ENCODE measurements at regions not wholly inside any gene's neighbourhood (a gene's known extent, or its start where the extent isn't known, plus 50 kb on each side); places are given as distances from the start of the nearest gene placed in this dataset.
"Not testable (repeated sequence)": the region's sequence is repeated elsewhere in the genome, so short reads cannot be mapped to it uniquely, and the experiment has no call there.

DNA sequence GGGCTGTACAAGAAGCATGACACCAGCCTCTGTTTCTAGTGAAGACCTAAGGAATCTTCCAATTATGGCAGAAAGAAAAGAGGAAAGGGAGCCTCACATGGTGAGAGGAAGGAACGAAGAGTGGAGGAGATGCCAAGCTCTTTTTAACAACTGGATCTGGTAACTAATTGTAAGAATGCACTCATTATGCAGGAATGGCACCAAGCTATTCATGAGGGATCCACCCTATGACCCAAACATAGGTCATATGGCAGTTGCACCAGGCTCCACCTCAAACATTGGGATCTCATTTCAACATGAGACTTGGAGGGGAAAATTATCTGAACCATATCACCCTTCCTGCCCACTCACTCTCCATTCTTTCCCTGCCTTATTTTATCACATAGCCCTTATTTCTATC lies 496.0 kb upstream of the SPTLC3 start:
- Histone ChIP-seq H3K27ac (ENCODE audit: low read length) (no peak overlapping the region), H3K9ac (ENCODE audit: low read length) (no peak overlapping the region), H3K79me2 (ENCODE audit: low read length) (no peaks in the 10 kb centered on the region), H3K9me3 (ENCODE audit: low read length) (no peaks in the 10 kb centered on the region), H3K4me2 (ENCODE audit: low read depth, low read length, poor library complexity, severe bottlenecking) (no peak overlapping the region), H4K20me1 (ENCODE audit: insufficient read depth, low read depth, low read length) (no peaks in the 10 kb centered on the region), H3K9me2 (replicated peaks; ENCODE audit: insufficient read depth, low read length) (no peaks in the 10 kb centered on the region), H3K27me3 (ENCODE audit: low read length) (no peaks in the 10 kb centered on the region), H3K4me1 (ENCODE audit: low read length) (peaks cover 11% of the 10 kb centered on the region), H3K36me3 (ENCODE audit: insufficient read depth, low read length) (no peaks in the 10 kb centered on the region), H3K4me3 (ENCODE audit: low read length) (no peak overlapping the region), H2AFZ (ENCODE audit: low read length) (no peak overlapping the region)
- DNase-seq: no peak

DNA sequence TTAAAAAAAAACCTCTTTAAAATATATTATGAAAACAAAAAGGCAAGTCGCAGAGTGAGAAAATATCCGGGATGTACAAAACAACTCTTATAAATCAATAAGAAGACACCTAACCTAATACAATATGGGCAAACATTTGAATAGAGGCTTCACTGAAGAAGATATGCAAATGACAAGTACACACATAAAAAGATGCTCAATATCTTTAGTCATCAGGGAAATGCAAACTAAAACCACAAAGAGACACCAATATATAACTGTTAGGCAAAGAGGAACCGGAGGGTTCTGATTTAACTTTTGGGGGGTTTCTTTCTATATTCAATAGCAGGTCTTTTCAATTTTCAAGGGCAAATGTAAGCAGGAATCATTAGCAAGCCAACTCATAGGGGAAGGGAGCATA lies 480.7 kb upstream of the SPTLC3 start:
- no peaks in the 10 kb centered on the region for H4K20me1 ChIP-seq (ENCODE audit: insufficient read depth, low read depth, low read length)
- DNase-seq: peak; percentile 55
- no peaks in the 10 kb centered on the region for H3K79me2 ChIP-seq (ENCODE audit: low read length)
- H3K4me1 ChIP-seq (ENCODE audit: low read length): peaks cover 49% of the 10 kb centered on the region
- H3K36me3 ChIP-seq (ENCODE audit: insufficient read depth, low read length): no peaks in the 10 kb centered on the region
- H3K4me3 ChIP-seq (ENCODE audit: low read length): peak overlapping the region; percentile 41; the same call in 1 of the 2 replicates
- peak overlapping the region; percentile 92 for H3K27ac ChIP-seq (ENCODE audit: low read length)
- peak overlapping the region; percentile 41 for H3K4me2 ChIP-seq (ENCODE audit: low read depth, low read length, poor library complexity, severe bottlenecking)
- H3K27me3 ChIP-seq (ENCODE audit: low read length): no peaks in the 10 kb centered on the region
- peak overlapping the region; percentile 52; the same call in 1 of the 2 replicates for H3K9ac ChIP-seq (ENCODE audit: low read length)
- H3K9me3 ChIP-seq (ENCODE audit: low read length): peaks cover 9% of the 10 kb centered on the region
- H3K9me2 ChIP-seq (replicated peaks; ENCODE audit: insufficient read depth, low read length): no peaks in the 10 kb centered on the region
- H2AFZ ChIP-seq (ENCODE audit: low read length): no peak overlapping the region

DNA sequence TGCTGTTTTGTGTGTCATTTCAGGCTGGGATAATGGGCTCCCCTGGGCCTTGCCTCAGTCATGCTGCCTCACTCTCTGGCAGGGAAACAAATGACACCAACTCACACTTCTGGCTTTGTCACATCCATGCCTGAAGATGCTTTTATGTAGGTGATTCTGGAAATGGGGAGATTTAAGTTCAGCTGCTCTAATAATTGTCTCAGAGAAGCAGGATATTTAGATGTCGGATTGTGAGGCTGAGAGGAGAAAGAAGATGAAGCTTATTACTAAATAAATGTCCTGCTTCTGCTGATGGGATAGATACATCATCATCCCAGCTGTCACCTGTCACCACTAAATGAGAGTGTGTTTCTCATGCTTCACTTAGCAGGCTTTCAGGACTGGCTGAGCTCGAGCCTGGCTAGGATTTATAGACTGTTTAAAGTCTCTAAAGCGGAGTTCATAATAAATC lies 480.2 kb upstream of the SPTLC3 start:
- Histone ChIP-seq H3K4me3 (ENCODE audit: low read length) (peak overlapping the region; percentile 41), H3K9me3 (ENCODE audit: low read length) (peaks cover 8% of the 10 kb centered on the region), H3K9me2 (replicated peaks; ENCODE audit: insufficient read depth, low read length) (no peaks in the 10 kb centered on the region), H2AFZ (ENCODE audit: low read length) (no peak overlapping the region), H3K36me3 (ENCODE audit: insufficient read depth, low read length) (no peaks in the 10 kb centered on the region), H3K9ac (ENCODE audit: low read length) (peak overlapping the region; percentile 52), H3K27me3 (ENCODE audit: low read length) (no peaks in the 10 kb centered on the region), H3K4me2 (ENCODE audit: low read depth, low read length, poor library complexity, severe bottlenecking) (peak overlapping the region; percentile 41), H3K4me1 (ENCODE audit: low read length) (peaks cover 53% of the 10 kb centered on the region), H3K79me2 (ENCODE audit: low read length) (no peaks in the 10 kb centered on the region), H4K20me1 (ENCODE audit: insufficient read depth, low read depth, low read length) (no peaks in the 10 kb centered on the region), H3K27ac (ENCODE audit: low read length) (peak overlapping the region; percentile 92)
- DNase-seq: peak; percentile 55

DNA sequence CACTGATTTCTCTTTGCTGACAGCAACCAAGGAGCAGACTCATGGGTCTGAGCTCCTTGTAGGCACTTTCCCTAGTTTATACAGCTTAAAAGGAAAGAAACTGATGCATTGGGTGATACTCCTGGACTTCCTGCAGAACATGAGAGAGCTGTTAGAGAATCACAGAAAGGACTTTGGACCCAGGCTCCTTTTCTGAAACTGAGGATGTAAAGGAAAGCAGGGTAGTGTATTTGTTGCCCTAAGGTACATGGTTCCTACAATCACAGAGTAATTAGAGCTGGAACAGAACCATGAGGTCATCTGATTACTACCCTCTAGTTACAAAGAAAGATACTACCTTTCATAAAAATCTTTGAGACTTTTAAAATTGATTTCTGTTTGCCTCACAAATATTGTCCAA lies 477.1 kb upstream of the SPTLC3 start:
- Histone ChIP-seq H3K9me2 (replicated peaks; ENCODE audit: insufficient read depth, low read length) (no peaks in the 10 kb centered on the region), H3K79me2 (ENCODE audit: low read length) (no peaks in the 10 kb centered on the region), H3K4me3 (ENCODE audit: low read length) (no peak overlapping the region), H3K27me3 (ENCODE audit: low read length) (no peaks in the 10 kb centered on the region), H2AFZ (ENCODE audit: low read length) (no peak overlapping the region), H3K9me3 (ENCODE audit: low read length) (peaks cover 16% of the 10 kb centered on the region), H3K36me3 (ENCODE audit: insufficient read depth, low read length) (no peaks in the 10 kb centered on the region), H3K27ac (ENCODE audit: low read length) (no peak overlapping the region), H3K9ac (ENCODE audit: low read length) (no peak overlapping the region), H4K20me1 (ENCODE audit: insufficient read depth, low read depth, low read length) (no peaks in the 10 kb centered on the region), H3K4me2 (ENCODE audit: low read depth, low read length, poor library complexity, severe bottlenecking) (no peak overlapping the region), H3K4me1 (ENCODE audit: low read length) (peaks cover 48% of the 10 kb centered on the region)
- DNase-seq: no peak

DNA sequence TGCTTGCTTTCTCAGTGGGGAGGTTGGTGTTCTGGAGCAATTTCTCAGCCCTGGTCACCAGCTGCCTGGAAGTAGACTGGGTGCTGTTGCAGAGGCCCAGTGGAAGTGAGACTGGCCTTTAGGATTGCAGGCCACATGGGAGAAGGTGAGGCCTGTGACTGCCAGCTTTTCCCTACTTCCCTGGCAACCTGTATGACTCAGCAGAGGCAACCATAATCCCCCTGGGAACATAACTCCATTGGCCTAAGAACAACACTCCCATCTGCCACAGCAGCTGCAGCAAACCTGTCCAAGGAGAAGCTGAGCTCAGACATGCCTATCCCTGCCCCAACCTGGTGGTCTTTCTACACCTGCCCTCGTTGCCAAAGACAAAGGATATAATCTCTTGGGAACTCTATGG lies 473.5 kb upstream of the SPTLC3 start:
- no peak overlapping the region for H2AFZ ChIP-seq (ENCODE audit: low read length)
- no peaks in the 10 kb centered on the region for H3K9me2 ChIP-seq (replicated peaks; ENCODE audit: insufficient read depth, low read length)
- H3K9me3 ChIP-seq (ENCODE audit: low read length): peaks cover 19% of the 10 kb centered on the region
- H3K27me3 ChIP-seq (ENCODE audit: low read length): no peaks in the 10 kb centered on the region
- no peaks in the 10 kb centered on the region for H3K79me2 ChIP-seq (ENCODE audit: low read length)
- H3K4me2 ChIP-seq (ENCODE audit: low read depth, low read length, poor library complexity, severe bottlenecking): no peak overlapping the region
- no peak overlapping the region for H3K27ac ChIP-seq (ENCODE audit: low read length)
- H3K4me3 ChIP-seq (ENCODE audit: low read length): no peak overlapping the region
- no peaks in the 10 kb centered on the region for H3K36me3 ChIP-seq (ENCODE audit: insufficient read depth, low read length)
- H3K9ac ChIP-seq (ENCODE audit: low read length): no peak overlapping the region
- no peak for DNase-seq
- no peaks in the 10 kb centered on the region for H4K20me1 ChIP-seq (ENCODE audit: insufficient read depth, low read depth, low read length)
- peaks cover 12% of the 10 kb centered on the region for H3K4me1 ChIP-seq (ENCODE audit: low read length)

DNA sequence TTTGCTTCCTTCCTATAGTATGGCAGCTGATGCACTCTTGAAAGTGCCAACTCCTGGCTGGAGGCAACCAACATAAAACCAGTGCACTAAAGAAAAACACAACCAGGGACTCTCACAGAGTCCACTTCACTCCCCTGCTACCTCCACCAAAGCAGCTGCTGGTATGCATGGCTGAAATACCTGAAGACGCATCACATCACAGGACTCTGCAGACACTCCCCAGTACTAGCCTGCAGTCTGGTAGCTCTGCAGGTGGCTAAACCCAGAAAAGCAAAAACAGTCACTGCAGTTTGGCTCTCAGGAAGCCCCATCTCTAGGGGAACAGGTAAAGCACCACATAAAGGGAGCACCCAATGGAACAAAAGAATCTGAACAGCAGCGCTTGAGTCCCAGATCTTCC lies 473.0 kb upstream of the SPTLC3 start:
- Histone ChIP-seq H3K36me3 (ENCODE audit: insufficient read depth, low read length) (no peaks in the 10 kb centered on the region), H3K4me3 (ENCODE audit: low read length) (no peak overlapping the region), H3K4me2 (ENCODE audit: low read depth, low read length, poor library complexity, severe bottlenecking) (no peak overlapping the region), H3K27me3 (ENCODE audit: low read length) (no peaks in the 10 kb centered on the region), H3K9me2 (replicated peaks; ENCODE audit: insufficient read depth, low read length) (no peaks in the 10 kb centered on the region), H4K20me1 (ENCODE audit: insufficient read depth, low read depth, low read length) (no peaks in the 10 kb centered on the region), H3K4me1 (ENCODE audit: low read length) (peaks cover 10% of the 10 kb centered on the region), H2AFZ (ENCODE audit: low read length) (no peak overlapping the region), H3K79me2 (ENCODE audit: low read length) (no peaks in the 10 kb centered on the region), H3K27ac (ENCODE audit: low read length) (no peak overlapping the region), H3K9ac (ENCODE audit: low read length) (no peak overlapping the region), H3K9me3 (ENCODE audit: low read length) (peaks cover 19% of the 10 kb centered on the region)
- DNase-seq: no peak

DNA sequence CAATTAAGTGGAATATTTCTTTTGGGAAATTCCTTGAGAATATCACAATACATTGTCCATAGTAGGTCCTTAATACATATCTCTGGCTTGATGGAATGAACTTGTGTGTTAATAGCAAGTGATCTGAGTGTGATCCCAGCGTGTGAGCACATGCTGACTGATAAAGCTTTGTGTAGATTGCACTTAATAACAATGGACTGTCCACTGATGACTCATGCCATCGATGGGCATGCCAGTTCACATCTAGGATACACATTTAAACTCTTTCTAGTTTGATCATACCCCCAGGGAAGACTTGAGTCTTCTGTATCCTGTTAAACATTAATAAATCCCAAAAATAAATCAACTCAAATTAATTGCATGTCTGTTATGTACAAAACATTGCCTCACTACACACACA lies 454.3 kb upstream of the SPTLC3 start:
- no peak for DNase-seq
- H3K4me1 ChIP-seq (ENCODE audit: low read length): no peaks in the 10 kb centered on the region
- no peaks in the 10 kb centered on the region for H4K20me1 ChIP-seq (ENCODE audit: insufficient read depth, low read depth, low read length)
- no peak overlapping the region for H2AFZ ChIP-seq (ENCODE audit: low read length)
- no peak overlapping the region for H3K4me2 ChIP-seq (ENCODE audit: low read depth, low read length, poor library complexity, severe bottlenecking)
- no peaks in the 10 kb centered on the region for H3K9me2 ChIP-seq (replicated peaks; ENCODE audit: insufficient read depth, low read length)
- H3K4me3 ChIP-seq (ENCODE audit: low read length): no peak overlapping the region
- peaks cover 13% of the 10 kb centered on the region; the same call in 1 of the 2 replicates for H3K9me3 ChIP-seq (ENCODE audit: low read length)
- H3K27ac ChIP-seq (ENCODE audit: low read length): no peak overlapping the region
- H3K79me2 ChIP-seq (ENCODE audit: low read length): no peaks in the 10 kb centered on the region
- H3K27me3 ChIP-seq (ENCODE audit: low read length): no peaks in the 10 kb centered on the region
- H3K9ac ChIP-seq (ENCODE audit: low read length): no peak overlapping the region
- no peaks in the 10 kb centered on the region for H3K36me3 ChIP-seq (ENCODE audit: insufficient read depth, low read length)

DNA sequence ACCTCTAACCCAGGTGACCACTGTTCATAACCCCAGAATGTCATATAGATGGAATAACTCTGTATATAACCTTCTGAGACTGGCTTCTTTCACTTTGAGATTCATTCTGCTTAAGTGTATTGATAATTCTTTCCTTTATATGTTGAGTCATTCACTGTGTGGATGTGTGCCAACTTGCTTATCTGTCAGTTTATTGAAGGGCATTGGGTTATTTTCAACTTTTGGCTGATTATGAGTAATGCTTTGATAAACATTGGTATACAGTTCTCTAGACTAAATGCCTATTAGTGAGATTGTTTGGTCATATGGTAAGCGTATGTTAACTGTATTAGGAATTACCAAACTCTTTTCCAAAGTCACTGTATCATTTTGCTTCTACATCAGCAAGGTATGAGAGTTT lies 453.4 kb upstream of the SPTLC3 start:
- no peaks in the 10 kb centered on the region for H3K27me3 ChIP-seq (ENCODE audit: low read length)
- no peak for DNase-seq
- no peak overlapping the region for H3K4me2 ChIP-seq (ENCODE audit: low read depth, low read length, poor library complexity, severe bottlenecking)
- no peak overlapping the region for H3K9ac ChIP-seq (ENCODE audit: low read length)
- no peaks in the 10 kb centered on the region for H4K20me1 ChIP-seq (ENCODE audit: insufficient read depth, low read depth, low read length)
- no peaks in the 10 kb centered on the region for H3K79me2 ChIP-seq (ENCODE audit: low read length)
- no peaks in the 10 kb centered on the region for H3K4me1 ChIP-seq (ENCODE audit: low read length)
- no peak overlapping the region for H2AFZ ChIP-seq (ENCODE audit: low read length)
- no peak overlapping the region for H3K27ac ChIP-seq (ENCODE audit: low read length)
- H3K9me2 ChIP-seq (replicated peaks; ENCODE audit: insufficient read depth, low read length): no peaks in the 10 kb centered on the region
- H3K36me3 ChIP-seq (ENCODE audit: insufficient read depth, low read length): no peaks in the 10 kb centered on the region
- H3K9me3 ChIP-seq (ENCODE audit: low read length): peaks cover 4% of the 10 kb centered on the region; the same call in 1 of the 2 replicates
- H3K4me3 ChIP-seq (ENCODE audit: low read length): no peak overlapping the region

DNA sequence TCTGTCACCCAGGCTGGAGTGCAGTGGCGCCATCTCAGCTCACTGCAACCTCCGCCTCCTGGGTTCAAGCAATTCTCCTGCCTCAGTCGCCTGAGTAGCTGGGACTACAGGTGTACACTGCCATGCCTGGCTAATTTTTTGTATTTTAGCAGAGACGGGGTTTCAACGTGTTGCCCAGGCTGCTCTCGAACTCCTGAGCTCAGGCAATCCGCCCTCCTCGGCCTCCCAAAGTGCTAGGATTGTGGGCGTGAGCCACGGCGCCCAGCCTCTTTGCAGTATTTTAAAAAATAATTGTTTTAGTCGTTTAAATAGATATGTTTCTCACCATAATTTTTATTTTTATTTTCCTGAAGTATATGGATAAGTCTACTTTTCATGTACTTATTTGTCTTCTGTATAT lies 452.9 kb upstream of the SPTLC3 start:
- not testable (repeated sequence) for H3K79me2 ChIP-seq (ENCODE audit: low read length); H3K27ac ChIP-seq (ENCODE audit: low read length); DNase-seq; H2AFZ ChIP-seq (ENCODE audit: low read length); H3K4me3 ChIP-seq (ENCODE audit: low read length); H3K9me2 ChIP-seq (replicated peaks; ENCODE audit: insufficient read depth, low read length); H3K9ac ChIP-seq (ENCODE audit: low read length); H3K4me1 ChIP-seq (ENCODE audit: low read length); H3K9me3 ChIP-seq (ENCODE audit: low read length); H3K4me2 ChIP-seq (ENCODE audit: low read depth, low read length, poor library complexity, severe bottlenecking); H4K20me1 ChIP-seq (ENCODE audit: insufficient read depth, low read depth, low read length); H3K36me3 ChIP-seq (ENCODE audit: insufficient read depth, low read length); H3K27me3 ChIP-seq (ENCODE audit: low read length)
